ENCODE measurements at regions not wholly inside any gene's neighbourhood (a gene's known extent, or its start where the extent isn't known, plus 50 kb on each side); places are given as distances from the start of the nearest gene placed in this dataset.
"Not testable (repeated sequence)": the region's sequence is repeated elsewhere in the genome, so short reads cannot be mapped to it uniquely, and the experiment has no call there.

GRCh38 chr6:86017236-86017635, 374.6 kb upstream of the SYNCRIP start:
- Histone ChIP-seq H3K4me1 (no peaks in the 10 kb centered on the region), H3K36me3 (no peaks in the 10 kb centered on the region), H3K9me3 (no peaks in the 10 kb centered on the region), H3K27me3 (no peaks in the 10 kb centered on the region), H3K27ac (no peak overlapping the region), H3K4me3 (no peak overlapping the region), H3K9ac (ENCODE audit: low read depth in 2 of 2, low read length in 2 of 2) (no peak overlapping the region)
- intact Hi-C loops (cut with DNase I): no loop called here
- no peak for DNase-seq
- TF ChIP-seq CTCF (IDR thresholded peaks at IDR 0.05): no peak

- no peak for DNase-seq
- intact Hi-C loops (cut with DNase I): no loop called here
- H3K27ac ChIP-seq: no peak overlapping the region
- TF ChIP-seq CTCF (IDR thresholded peaks at IDR 0.05): no peak
- no peak overlapping the region for H3K4me3 ChIP-seq
- no peaks in the 10 kb centered on the region for H3K27me3 ChIP-seq
- H3K4me1 ChIP-seq: no peaks in the 10 kb centered on the region
- no peaks in the 10 kb centered on the region for H3K9me3 ChIP-seq
- H3K9ac ChIP-seq (ENCODE audit: low read depth in 2 of 2, low read length in 2 of 2): no peak overlapping the region
- H3K36me3 ChIP-seq: no peaks in the 10 kb centered on the region
Measured at GRCh38 chr6:86016567-86016966, 373.9 kb upstream of the SYNCRIP start.

DNA sequence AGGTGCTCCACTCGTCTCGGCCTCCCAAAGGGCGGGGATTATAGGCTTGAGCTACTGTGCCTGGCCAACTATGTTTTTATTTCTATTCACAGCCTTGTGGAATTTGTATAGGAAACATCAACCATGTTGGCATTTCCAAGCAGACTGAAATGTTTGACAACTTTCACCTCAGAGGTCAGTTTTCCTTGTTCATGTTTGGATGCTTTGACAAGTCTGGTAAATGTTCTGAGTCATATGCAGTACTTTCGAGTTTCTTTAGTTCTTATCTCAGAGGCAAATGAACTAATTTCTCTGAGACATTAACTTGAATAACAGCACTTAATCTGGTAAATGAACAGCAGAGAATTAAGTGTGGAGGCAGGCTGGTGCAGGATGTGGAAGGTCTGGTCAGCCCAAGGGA, 373.4 kb upstream of the SYNCRIP start:
- Histone ChIP-seq H3K9me3 (no peaks in the 10 kb centered on the region), H3K36me3 (no peaks in the 10 kb centered on the region), H3K27me3 (no peaks in the 10 kb centered on the region), H3K9ac (ENCODE audit: low read depth in 2 of 2, low read length in 2 of 2) (no peak overlapping the region), H3K4me3 (no peak overlapping the region), H3K27ac (no peak overlapping the region), H3K4me1 (no peaks in the 10 kb centered on the region)
- no peak for TF ChIP-seq CTCF (IDR thresholded peaks at IDR 0.05)
- intact Hi-C loops (cut with DNase I): no loop called here
- DNase-seq: no peak

- H3K9ac ChIP-seq (ENCODE audit: low read depth in 2 of 2, low read length in 2 of 2); H3K9me3 ChIP-seq; H3K4me1 ChIP-seq; H3K4me3 ChIP-seq; H3K27ac ChIP-seq; H3K36me3 ChIP-seq; DNase-seq; intact Hi-C loops (cut with DNase I); H3K27me3 ChIP-seq: not testable (repeated sequence)
Measured at GRCh38 chr6:86012991-86013390, 370.3 kb upstream of the SYNCRIP start.

GRCh38 chr6:86010915-86011786, 368.5 kb upstream of the SYNCRIP start:
- DNase-seq: no peak
- H3K27me3 ChIP-seq: no peaks in the 10 kb centered on the region
- intact Hi-C loops (cut with DNase I): no loop called here
- H3K36me3 ChIP-seq: no peaks in the 10 kb centered on the region
- TF ChIP-seq CTCF (IDR thresholded peaks at IDR 0.05): no peak
- no peak overlapping the region for H3K4me3 ChIP-seq
- no peaks in the 10 kb centered on the region for H3K9me3 ChIP-seq
- H3K4me1 ChIP-seq: no peaks in the 10 kb centered on the region
- no peak overlapping the region for H3K9ac ChIP-seq (ENCODE audit: low read depth in 2 of 2, low read length in 2 of 2)
- no peak overlapping the region for H3K27ac ChIP-seq

- intact Hi-C loops (cut with DNase I): no loop called here
- Histone ChIP-seq H3K4me1 (no peaks in the 10 kb centered on the region), H3K27me3 (no peaks in the 10 kb centered on the region), H3K9me3 (no peaks in the 10 kb centered on the region), H3K9ac (ENCODE audit: low read depth in 2 of 2, low read length in 2 of 2) (no peak overlapping the region), H3K4me3 (no peak overlapping the region), H3K36me3 (no peaks in the 10 kb centered on the region), H3K27ac (no peak overlapping the region)
- DNase-seq: no peak
- no peak for TF ChIP-seq CTCF (IDR thresholded peaks at IDR 0.05)
Measured at GRCh38 chr6:85997206-85997605, 354.5 kb upstream of the SYNCRIP start.

Measured in colonic mucosa (tissue), 4 donors.